HG02981 (cell line): ENCODE measurements at regions not wholly inside any gene's neighbourhood (a gene's known extent, or its start where the extent isn't known, plus 50 kb on each side); places are given as distances from the start of the nearest gene placed in this dataset.
A peak's percentile ranks its signal among the peaks of the same experiment; 100 is the strongest.

Source experiments
- ATAC-seq: cut with Tn5 transposase; IDR thresholded peaks from one replicate; pipeline ENCODE4 v1.9.1; 2021; ENCODE audit warnings: mild to moderate bottlenecking, moderate library complexity; ENCODE audit not compliant: unreplicated experiment

DNA sequence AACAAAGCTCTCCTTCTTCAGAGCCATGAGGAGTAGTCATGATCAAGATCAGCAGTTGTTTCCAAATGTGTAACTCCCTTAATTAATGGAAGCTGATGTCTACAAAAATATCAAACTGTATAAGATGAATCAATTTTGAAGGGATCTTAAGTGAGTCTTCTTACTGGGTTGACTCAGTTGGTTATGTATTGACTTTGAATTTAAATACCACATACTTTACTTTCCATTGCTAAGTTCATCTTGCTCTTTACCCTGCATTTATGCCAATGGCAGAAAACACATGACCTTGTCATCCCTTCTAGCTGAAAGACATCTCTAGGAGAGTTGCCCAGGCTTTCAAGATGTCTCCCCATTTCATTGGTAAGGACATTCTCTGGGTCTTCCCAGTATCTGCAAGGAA is 123.2 kb upstream of the STMND1 start:
- ATAC-seq, result no peak

DNA sequence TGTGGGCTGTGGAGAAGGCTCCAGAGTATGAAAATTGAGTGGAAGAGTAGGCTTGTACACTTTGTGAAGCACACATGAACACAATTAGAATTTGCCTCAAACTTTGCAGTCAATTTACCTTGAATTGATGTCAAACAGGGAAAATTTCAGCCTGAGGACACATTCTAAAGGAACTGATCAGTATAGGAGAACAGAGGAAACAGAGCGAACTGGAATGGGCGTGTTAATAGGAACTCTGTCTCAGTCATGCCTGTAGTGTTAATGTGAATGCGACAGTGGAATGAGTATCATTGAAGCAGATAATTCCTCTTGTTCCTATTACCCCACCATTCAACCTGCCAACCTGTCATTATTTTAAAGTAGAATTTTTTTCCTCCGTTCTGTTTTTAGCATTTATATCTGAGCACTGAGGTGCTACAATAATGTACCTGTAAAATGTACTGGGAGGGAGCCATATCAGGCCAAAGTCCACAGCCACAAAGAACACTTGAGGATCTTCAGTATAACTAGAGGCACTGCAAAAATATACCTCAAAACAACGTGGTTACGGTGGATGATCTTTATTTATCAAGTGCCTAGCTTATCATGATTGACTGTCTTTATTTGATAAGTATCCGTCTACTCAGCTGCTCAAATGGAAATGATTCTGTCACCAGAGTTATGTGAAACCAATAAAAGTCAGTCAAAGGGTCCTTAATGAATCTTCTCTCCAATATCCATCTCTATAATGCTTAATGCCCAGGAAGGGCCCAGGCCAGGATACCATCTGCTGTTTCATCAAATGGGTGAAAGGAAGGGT is 125.3 kb upstream of the STMND1 start:
- ATAC-seq, result no peak

DNA sequence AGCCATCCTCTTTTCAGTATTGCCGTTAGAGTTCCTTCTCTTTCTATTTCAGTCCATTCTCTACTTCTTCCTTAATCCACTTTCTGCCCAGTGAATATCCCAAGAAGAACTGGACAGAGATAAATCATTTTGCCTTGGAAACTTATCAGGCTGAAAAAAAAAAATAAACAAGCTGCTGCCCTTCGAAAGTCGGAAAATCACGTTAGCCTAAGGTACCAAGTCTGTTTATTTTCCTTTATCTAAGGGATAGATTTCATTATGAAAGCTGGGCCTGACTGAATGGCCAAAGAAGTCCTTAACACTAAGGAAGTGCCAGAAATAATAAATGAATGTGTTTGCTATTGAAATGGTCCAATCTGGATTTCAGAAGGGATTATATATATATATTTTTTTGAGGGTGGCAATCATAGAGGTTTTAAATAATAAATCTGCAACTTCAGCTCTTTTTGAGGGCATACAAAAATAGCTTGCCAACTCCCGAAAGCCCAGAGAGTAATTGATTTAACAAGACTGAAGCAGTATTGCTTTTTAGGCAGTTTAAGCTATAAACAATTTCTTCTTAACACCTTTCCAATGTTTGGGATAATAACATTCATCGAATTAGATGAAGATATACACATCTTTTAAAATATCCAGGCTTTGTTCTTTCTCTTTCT is 127.0 kb upstream of the STMND1 start:
- ATAC-seq, result no peak

DNA sequence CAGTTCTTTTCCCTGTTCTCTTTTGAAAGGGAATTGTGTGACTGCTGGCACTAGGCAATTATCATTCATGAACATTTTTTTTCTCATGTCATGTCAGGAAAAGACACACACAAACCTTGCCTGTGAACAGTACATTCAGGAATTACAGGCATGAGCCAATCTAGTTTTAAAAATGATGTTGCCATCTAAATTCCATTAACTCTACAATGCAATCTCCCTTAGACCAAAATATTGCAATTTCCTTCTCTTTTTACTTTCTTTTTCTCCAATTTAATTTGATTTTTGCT is 127.5 kb upstream of the STMND1 start:
- ATAC-seq, result no peak

DNA sequence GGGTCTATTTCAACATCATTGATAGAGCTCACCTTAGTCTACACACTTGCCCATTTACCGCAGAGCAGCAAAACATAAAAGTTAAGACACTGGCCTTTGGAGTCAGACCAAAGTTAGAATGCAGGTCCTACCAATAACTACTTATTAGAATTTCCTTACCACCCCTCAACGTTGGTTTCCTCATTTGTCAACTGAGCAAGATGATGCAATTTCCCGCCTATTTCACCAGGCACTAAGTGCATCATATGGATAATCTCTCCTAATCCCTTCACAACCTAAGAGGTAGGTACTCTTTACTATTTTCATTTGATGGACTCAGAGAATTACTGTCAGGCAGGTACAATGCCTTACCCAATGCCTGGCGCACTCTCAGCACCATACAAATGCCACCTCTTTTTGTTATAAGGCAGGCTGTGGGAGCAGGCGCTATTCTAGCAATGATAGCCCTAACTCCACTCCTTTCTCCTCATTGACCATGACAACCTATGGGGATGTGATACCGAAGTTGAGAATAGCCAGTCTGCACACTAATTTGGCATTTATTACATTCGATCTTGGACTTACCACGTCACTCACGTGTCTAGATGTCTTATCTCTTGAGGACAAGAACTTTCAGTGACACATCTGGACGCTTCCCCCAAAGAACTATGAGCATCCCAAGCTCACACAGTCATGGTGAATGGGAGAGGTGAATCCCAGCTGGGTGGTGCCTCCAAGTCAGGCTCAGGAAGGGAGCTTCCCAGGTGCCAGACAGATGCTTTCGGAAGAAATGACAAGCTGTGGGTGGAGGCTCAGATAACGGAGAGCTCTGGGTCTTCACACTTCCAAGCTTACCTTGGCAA is 128.1 kb upstream of the STMND1 start:
- ATAC-seq, result no peak

DNA sequence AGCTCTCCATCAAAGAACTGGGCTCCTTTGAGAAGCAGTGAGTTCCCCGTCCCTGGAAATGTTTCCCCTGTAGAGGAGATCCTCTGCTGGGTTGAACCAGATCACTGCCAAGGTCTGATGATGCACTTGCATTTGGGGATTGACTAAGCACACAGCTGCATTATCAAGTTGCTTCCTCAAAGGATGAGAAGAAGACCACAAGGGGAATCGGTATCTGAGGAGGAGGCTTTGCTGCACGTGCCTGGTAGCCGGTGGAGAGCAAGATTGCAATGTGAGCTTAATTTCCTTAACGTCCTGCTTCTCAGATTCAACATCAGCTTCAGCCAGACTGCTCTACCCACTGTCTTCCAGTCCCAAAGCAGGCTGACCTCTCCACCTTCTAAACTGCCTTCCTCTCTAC is 128.8 kb upstream of the STMND1 start:
- no peak for ATAC-seq

DNA sequence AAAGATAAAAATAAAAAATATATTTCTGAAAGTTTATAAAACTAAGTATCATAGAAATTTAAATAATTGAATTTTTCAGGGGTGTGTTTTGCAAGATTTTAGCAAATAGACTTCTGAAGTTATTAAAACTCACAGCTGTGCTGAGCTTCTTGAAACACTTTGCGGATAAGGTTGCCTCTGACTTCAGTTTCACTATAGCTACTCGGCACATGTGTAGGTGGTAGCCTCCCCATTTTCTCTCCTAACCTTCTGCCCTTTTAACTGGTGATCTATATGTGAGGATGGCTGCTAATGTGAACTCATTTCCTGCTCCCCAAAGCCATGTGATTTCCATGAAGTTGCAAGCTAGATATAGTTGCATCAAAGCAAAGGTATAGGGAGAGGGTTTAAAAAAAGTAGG is 129.3 kb upstream of the STMND1 start:
- ATAC-seq, result no peak

DNA sequence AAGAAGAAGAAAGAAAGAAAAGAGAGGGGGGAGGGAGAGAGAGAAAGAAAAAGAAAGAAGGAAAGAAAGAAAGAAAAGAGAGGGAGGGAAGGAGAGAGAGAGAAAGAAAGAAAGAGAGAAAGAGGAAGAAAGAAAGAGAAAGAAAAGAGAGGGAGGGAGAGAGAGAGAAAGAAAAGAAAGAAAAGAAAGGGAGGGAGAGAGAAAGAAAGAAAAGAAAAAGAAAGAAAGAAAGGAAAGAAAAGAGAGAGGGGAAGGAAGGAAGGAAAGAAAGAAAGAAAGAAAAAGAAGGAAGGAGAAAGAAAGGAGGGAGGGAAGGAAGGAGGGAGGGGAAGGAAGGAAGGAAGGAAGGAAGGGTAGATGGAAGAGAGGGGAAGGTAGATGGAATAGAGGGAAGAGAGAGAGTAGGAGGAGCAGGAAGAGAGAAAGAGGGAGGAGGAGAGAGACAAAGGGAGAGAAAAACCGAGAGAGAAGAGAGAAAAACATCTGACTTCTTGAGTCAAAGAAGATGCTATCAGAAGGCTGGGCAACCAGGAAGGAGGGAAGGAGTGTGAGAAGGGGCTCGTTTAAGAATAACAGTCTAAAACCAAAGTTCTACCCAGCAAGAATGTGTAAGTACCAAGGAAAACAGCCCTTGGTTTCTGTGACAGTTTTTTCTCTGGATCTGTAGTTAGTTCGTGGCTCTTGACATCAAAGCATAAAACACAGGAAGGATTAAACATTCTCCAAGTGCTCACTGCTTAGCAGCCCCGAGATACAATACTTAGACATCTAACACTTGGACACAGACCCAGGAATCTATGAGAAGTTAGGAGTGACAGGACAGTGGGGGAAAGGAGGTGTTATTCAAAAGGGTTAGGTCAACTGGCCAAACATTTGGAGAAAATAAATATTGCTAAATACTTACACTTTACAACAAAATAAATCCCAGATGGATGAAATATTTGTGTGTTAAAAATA is 131.9 kb upstream of the STMND1 start:
- no peak for ATAC-seq

DNA sequence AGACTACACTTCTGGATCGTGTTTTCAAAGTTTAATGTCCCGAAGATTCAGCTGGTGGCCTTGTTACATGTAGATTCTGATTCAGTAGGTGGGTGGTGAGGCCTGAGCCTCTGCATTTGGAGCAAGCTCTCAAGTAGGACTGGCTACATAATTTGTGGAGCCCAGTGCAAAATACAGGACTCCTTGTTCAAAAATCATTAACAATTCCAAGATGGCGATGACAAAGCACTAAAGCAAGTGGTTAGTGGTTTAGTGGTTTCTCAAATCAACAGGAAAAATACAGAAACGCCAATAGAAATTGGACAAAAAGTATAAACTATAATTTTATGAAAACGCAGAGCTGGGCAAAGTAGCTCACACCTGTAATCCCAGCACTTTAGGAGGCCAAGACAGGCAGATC is 133.7 kb upstream of the STMND1 start:
- no peak for ATAC-seq

DNA sequence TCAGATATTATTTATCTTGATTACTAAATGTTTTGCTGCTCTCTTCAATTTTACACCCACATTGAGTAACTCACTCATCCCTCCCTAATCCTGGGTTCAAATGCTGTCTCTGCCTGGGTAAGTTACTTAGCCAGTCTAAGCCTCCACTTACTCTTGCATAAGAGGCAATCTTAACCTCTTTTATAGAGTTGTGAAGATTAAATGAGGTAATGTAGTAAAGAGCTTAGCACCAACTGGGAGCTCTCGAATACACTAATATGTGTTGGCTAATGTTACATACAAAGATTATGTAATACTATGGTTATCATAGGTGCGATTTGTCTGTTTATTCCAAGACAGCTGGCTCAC is 134.4 kb upstream of the STMND1 start:
- ATAC-seq, result no peak

DNA sequence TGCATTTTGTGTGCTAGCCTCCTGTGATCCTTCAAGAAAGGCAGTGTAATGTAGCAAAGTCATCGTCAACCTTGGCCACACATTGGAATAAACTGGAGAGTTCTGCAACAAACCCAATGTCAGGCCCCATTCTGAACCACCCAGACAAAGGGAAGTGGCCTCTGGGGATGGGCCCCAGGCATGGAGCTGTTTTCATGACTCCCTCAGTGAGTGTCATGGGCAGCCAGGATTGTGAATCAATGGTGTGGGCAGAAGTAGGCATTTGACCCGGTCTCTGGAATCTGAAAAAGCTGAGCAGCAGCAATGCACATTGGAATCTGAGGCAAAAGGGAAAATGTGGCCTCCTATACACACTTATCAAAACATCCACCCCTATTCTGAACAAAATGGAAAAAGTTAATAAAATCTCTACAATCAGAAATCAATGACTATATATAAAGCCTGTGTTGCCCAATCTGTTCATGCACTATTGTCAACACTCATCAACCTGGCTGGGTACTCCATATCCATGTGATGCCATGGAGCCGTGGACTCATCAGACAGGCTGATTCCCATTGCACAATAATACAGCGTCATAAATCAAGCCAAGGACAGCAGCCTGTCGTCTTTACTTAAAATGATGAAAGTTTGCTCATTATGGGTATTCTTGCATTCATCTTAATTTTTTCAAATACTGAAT is 134.9 kb upstream of the STMND1 start:
- no peak for ATAC-seq

DNA sequence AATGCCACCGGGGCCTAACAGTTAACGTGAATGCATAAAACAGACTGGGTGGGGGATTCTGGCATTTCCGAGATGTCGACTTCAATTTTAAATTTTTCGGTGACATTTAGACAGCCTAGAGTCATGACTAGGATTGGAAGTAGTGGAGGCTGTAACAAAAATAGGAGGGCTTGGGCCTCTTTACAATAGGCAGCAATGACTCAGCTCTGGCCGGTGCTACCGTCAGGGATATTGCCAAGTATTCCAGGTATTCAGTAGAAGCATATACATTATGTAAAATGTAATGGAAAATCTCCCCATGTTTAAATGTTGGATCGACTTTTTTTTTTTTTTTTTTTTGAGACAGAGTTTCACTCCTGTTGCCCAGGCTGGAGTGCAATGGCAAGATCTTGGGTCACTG is 136.2 kb upstream of the STMND1 start:
- no peak for ATAC-seq

DNA sequence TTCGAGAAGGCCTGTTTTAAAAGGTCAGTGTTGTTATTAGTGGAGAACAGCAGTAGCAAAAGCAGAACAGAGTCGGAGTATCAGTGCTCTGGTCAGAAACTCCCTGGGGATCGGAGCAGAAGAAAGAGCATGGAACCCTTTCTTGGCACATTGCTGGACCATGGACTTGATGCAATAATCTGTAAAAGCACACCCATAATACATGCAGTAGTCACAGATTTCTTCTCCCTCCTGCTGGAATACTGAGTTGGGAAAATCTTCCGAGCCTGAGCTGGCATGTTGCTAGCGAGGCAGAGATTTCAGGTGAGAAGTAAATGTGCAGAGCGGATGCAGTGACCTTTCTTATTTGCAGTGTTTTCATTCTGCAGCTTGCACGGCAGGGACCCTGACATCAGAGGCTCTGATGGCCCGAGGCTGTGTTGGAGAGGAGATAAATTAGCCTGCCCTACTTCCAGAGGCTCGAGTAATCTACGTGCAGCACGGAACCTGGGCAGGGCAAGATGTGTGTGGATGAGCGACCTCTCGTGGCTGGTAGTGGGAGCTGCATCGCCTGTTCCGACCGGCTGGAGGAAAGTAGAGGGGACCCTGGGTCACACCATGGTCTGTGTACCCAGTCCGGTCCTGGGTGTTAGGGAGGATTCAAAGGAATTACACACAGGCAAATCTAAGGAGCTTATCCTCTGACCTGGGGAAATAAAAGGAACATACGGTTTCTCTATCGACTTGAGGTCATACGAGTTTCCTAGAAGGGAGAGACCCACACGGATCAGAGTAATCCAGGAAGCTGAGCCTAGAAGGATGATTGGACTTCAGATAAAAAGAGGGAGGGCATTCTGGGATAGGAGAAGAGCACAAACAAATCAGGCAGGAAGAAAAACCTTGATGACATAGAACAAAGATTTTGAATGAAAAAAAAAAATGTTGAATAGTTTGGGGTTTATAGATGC is 137.0 kb upstream of the STMND1 start:
- peak; percentile 90 for ATAC-seq

DNA sequence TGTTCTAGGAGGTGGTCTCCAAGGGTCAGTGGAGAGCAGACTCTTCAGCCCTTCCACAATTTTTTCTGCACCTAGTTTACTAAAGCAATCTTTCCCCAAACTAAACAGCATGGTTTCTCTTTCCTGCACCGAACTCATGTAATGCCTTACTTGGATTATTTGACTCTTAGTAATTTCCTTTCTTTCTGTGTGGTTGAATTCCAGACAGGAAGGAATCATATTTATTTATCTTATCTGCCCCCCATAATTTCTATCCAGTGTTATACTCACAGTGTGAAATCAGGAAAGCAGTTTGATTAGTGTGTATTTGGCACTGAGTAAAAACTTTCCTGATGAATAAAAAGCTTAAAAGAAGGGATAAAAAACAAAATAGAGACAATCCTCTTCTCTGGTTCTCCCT is 140.3 kb upstream of the STMND1 start:
- no peak for ATAC-seq

DNA sequence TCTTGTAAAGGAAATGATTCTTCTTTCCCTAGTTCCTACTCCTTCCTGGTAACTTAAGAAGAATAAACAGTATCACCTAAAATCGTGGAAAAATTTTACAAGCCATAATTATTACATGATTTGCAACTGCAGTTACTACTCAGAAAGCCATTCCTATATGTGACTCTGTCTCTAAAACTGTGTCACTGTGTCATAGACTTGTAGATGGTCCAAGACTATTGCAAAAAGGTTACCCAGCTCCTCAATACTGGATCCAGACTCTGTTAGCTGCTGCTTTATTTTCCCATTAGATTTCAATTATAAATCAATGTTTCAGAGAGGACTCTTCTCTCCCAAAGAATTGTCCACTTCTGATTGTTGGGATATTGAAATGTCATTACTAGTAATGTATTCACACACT is 142.1 kb upstream of the STMND1 start:
- ATAC-seq, result no peak

DNA sequence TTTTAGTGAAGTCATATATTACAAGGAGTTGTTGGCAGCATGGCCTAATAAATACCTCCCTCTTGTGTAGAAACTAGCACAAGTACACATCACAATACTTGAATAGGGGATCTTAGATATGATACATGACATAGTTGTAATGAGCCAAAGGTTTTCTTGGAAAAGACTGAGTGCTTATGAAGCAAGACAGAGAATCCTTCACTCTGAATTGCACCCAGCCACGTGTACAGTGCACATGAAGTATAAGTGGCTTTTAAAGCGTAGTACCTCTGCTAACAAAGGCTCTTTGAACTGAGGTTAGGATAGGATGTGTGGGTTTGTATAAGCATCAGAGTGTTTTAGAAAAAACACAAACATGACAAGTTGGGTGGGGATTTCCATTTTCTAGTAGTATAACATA is 145.5 kb upstream of the STMND1 start:
- ATAC-seq, result no peak

DNA sequence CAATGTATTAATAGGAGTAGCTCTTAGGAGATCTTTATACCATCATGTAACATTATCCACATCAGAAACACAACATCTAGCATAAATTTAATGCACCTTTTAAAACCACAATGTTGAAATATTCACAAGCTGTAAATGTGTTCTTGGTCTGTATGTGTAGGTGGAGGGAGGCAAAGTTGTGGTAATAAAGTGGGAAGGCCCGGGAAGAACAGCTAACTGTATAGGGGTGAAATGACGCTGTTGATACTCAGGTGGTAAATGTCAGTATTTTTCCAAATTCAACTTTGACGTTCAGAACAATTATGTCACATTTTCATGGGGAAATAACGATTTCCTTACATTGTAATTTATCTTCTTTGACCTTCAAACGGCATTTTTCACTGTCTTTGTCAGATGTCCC is 146.0 kb upstream of the STMND1 start:
- no peak for ATAC-seq

DNA sequence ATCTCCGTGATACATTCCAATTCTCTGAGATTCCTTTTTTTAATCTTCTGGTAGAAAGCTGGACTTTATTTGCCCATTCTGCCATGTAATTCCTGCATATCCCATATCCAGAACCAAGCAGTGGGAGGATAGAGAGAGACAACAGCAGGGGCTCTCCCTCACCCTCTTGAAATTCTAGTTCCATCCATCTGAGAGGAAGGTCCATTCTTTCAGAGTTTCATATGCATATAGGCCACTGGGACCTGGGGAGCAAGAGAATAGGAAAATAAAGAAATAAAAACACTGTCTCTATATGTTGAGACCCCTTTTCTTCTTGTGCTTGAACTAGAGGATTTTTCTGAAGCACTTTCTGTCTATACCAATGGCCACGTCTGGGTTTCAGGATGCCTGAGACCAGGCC is 147.9 kb upstream of the STMND1 start:
- ATAC-seq, result no peak

DNA sequence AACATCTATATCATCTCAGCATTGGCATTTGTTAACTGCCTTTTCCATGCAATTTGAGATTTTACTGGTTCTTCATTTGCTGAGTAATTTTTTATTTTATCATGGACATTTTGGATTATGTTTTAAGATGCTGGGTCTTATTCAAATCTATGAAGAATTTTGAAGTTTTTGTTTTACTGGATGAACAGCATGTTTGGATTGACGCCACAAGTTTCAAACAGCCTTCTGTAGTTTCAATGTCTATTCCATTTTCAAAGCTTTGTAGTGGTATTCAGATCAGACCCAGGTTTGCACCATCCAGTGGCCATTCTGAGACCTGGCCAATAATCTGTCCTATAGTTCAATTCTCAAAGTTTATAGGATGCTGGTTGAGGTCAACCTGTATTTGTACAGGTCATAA is 148.4 kb upstream of the STMND1 start:
- no peak for ATAC-seq
